ENCODE measurements at regions not wholly inside any gene's neighbourhood (a gene's known extent, or its start where the extent isn't known, plus 50 kb on each side); places are given as distances from the start of the nearest gene placed in this dataset.
"Not testable (repeated sequence)": the region's sequence is repeated elsewhere in the genome, so short reads cannot be mapped to it uniquely, and the experiment has no call there.

DNA sequence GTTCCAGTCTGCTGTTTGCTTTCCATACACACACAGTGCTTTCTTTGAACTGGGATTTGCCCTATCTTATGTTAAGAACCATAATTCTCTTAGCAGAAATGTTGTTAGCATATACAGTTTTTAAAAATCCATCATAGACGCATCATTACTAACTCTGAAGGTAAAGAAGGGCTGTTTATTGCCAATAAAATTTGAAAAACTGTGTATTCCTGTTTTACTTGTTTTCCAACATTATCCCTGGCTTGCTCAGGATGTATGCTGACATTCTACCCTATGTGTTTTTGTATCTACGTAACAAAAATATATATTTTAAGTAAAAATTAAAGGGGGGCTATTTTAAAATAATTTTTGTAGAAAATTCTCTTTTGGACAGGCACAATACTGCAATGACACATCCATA, 857.2 kb downstream of the BRINP3 start:
- ChIA-PET POLR2A (no interaction called here), CTCF (no interaction called here)
- no peak overlapping the region for H3K4me3 ChIP-seq (ENCODE audit: low read depth, low read length)
- TF ChIP-seq, protein P1, sequence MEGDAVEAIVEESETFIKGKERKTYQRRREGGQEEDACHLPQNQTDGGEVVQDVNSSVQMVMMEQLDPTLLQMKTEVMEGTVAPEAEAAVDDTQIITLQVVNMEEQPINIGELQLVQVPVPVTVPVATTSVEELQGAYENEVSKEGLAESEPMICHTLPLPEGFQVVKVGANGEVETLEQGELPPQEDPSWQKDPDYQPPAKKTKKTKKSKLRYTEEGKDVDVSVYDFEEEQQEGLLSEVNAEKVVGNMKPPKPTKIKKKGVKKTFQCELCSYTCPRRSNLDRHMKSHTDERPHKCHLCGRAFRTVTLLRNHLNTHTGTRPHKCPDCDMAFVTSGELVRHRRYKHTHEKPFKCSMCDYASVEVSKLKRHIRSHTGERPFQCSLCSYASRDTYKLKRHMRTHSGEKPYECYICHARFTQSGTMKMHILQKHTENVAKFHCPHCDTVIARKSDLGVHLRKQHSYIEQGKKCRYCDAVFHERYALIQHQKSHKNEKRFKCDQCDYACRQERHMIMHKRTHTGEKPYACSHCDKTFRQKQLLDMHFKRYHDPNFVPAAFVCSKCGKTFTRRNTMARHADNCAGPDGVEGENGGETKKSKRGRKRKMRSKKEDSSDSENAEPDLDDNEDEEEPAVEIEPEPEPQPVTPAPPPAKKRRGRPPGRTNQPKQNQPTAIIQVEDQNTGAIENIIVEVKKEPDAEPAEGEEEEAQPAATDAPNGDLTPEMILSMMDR (IDR thresholded peaks at IDR 0.05; ENCODE audit: insufficient read depth, low read length, missing control alignments): no peak
- no peak for DNase-seq (ENCODE audit: low read depth, low spot score)

DNA sequence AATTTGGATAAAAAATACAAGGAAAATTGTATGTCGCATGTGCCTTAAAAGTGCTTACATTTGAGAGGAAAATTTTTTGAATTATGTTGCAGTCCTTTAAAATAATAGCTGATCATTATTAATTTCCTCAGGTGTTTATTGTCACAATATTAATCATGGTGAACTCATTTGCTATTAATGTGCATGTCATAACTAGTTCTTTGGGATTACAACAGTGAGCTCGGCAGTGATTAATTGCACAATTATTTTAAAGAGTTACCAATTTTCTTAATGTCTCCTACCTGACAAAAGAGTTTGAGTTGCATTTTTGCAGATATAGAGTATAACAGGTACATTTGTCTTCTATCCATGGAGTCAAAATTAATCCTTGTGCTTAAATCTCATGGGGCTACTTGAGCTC, 854.3 kb downstream of the BRINP3 start:
- TF ChIP-seq, protein P1 (IDR thresholded peaks at IDR 0.05; ENCODE audit: insufficient read depth, low read length, missing control alignments): no peak
- H3K4me3 ChIP-seq (ENCODE audit: low read depth, low read length): no peak overlapping the region
- POLR2A ChIA-PET: no interaction called here
- CTCF ChIA-PET: no interaction called here
- DNase-seq (ENCODE audit: low read depth, low spot score): no peak

DNA sequence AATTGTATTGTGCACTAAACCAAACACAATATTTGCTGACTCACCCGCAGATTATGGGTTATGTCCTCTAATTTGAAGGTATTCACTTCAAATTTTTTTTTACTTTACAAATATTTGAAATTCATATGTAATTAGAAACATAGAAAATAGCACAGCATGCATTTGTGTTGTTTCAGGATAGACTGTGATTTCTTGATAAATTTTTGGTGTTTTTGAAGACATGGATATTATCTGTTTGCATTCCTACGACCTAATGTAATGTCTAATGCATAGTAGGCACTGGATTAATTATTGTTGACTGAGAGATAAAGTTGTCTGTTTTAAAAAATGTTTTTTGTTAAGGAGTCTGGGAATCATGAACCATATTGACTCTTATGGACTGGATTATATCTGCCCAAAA, 850.2 kb downstream of the BRINP3 start:
- no peak overlapping the region for H3K4me3 ChIP-seq (ENCODE audit: low read depth, low read length)
- TF ChIP-seq, protein P1 (IDR thresholded peaks at IDR 0.05; ENCODE audit: insufficient read depth, low read length, missing control alignments): no peak
- CTCF ChIA-PET: no interaction called here
- POLR2A ChIA-PET: no interaction called here
- no peak for DNase-seq (ENCODE audit: low read depth, low spot score)

DNA sequence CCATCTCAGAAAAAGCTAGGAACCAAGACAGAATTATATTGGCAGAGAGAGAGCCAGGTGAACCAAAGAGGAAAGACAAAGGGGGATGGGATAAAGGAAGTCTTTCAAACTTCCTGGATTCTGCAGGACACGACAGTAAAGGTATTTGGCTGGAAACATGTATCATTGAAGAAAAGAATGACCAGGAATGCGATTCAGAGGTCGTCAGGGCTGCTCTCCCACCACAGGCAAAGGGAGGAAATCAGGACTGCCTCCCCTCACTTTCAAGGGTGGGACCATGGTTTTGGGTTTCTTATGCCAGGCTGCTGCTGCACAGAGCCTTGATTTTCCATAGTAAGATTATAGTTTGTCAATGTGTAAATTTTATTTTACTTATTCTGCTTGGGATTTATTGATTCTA, 848.8 kb downstream of the BRINP3 start:
- TF ChIP-seq, protein P1 (IDR thresholded peaks at IDR 0.05; ENCODE audit: insufficient read depth, low read length, missing control alignments): no peak
- CTCF ChIA-PET: no interaction called here
- no peak for DNase-seq (ENCODE audit: low read depth, low spot score)
- POLR2A ChIA-PET: no interaction called here
- no peak overlapping the region for H3K4me3 ChIP-seq (ENCODE audit: low read depth, low read length)

DNA sequence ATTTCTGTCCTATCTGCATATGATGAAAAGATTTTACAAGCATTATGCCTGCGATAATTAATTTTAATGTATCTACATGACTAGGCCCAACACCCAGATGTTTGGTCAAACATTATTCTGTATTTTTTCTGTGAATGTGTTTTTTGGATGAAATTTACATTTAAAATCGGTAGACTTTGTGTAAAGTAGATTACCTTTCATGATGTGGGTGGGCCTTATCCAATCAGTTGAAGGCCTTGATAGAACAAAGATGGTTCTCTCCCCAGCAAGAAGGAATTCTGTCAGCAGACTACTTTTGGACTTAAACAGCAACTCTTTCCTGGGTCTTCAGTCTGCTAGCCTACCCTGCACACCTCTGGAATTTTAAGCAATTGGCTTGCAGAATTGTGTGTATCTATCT, 844.0 kb downstream of the BRINP3 start:
- ChIA-PET POLR2A (no interaction called here), CTCF (no interaction called here)
- no peak overlapping the region for H3K4me3 ChIP-seq (ENCODE audit: low read depth, low read length)
- TF ChIP-seq, protein P1 (IDR thresholded peaks at IDR 0.05; ENCODE audit: insufficient read depth, low read length, missing control alignments): no peak
- DNase-seq (ENCODE audit: low read depth, low spot score): no peak

DNA sequence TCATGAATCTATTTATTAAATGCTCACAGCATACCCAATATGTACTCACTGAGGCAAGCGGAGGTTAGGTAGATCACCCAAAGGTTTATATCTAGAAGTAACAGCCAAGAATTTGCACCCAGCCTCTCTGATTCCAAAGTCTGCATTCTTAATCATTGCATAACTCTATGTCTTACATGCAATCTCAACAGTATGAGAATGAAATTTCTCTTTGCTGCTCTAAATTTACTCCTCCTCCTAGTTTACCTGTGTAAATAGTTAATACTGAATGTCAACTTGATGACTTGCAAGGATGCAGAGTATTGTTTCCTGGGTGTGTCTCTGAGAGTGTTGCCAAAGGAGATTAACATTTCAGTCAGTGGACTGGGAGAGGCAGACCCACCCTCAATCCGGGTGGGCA, 840.6 kb downstream of the BRINP3 start:
- POLR2A ChIA-PET: no interaction called here

DNA sequence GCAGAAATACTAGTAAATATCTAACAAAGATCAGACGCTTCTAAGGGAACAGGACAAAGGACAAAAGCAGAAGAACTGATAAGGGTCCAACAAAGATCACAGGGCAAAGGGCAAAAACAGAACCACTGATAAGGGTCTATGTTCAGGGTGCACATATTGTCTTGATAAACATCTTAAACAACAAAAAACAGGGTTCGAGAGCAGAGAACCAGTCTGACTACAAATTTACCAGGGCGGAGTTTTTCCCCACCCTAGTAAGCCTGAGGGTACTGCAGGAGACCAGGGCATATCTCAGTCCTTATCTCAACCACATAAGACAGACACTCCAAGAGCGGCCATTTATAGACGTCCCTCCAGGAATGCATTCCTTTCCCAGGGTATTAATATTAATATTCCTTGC, 833.5 kb downstream of the BRINP3 start:
- POLR2A ChIA-PET; H3K4me3 ChIP-seq (ENCODE audit: low read depth, low read length); CTCF ChIA-PET; DNase-seq (ENCODE audit: low read depth, low spot score): not testable (repeated sequence)

More for the DNA sequence above, 840.6 kb downstream of the BRINP3 start:
- no peak overlapping the region for H3K4me3 ChIP-seq (ENCODE audit: low read depth, low read length)
- DNase-seq (ENCODE audit: low read depth, low spot score): no peak
- TF ChIP-seq, protein P1 (IDR thresholded peaks at IDR 0.05; ENCODE audit: insufficient read depth, low read length, missing control alignments): no peak
- CTCF ChIA-PET: no interaction called here
